ENCODE measurements at regions not wholly inside any gene's neighbourhood (a gene's known extent, or its start where the extent isn't known, plus 50 kb on each side); places are given as distances from the start of the nearest gene placed in this dataset.

GRCh38 chr4:123479944-123480343, 83.3 kb downstream of the SPRY1 start:
- TF ChIP-seq CTCF (conservative IDR thresholded peaks at IDR 0.05; ENCODE audit: low read depth, low read length), result no peak
- H3K4me3 ChIP-seq (ENCODE audit: low read depth, low read length), result no peak overlapping the region
- no peak for DNase-seq (ENCODE audit: low read depth)

GRCh38 chr4:123480706-123481418, 84.3 kb downstream of the SPRY1 start:
- no peak for DNase-seq (ENCODE audit: low read depth)
- H3K4me3 ChIP-seq (ENCODE audit: low read depth, low read length), result no peak overlapping the region
- no peak for TF ChIP-seq CTCF (conservative IDR thresholded peaks at IDR 0.05; ENCODE audit: low read depth, low read length)

- no peak overlapping the region for H3K4me3 ChIP-seq (ENCODE audit: low read depth, low read length)
- DNase-seq (ENCODE audit: low read depth), result no peak
- no peak for TF ChIP-seq CTCF (conservative IDR thresholded peaks at IDR 0.05; ENCODE audit: low read depth, low read length)
Observed at GRCh38 chr4:123481717-123482116, 85.1 kb downstream of the SPRY1 start.

GRCh38 chr4:123484291-123484926, 87.8 kb downstream of the SPRY1 start:
- H3K4me3 ChIP-seq (ENCODE audit: low read depth, low read length), result no peak overlapping the region
- no peak for TF ChIP-seq CTCF (conservative IDR thresholded peaks at IDR 0.05; ENCODE audit: low read depth, low read length)
- no peak for DNase-seq (ENCODE audit: low read depth)

GRCh38 chr4:123485601-123486000, 89.0 kb downstream of the SPRY1 start:
- no peak overlapping the region for H3K4me3 ChIP-seq (ENCODE audit: low read depth, low read length)
- no peak for DNase-seq (ENCODE audit: low read depth)
- TF ChIP-seq CTCF (conservative IDR thresholded peaks at IDR 0.05; ENCODE audit: low read depth, low read length), result no peak

- TF ChIP-seq CTCF (conservative IDR thresholded peaks at IDR 0.05; ENCODE audit: low read depth, low read length), result no peak
- no peak for DNase-seq (ENCODE audit: low read depth)
Observed at GRCh38 chr4:123488916-123489315, 92.3 kb downstream of the SPRY1 start.

GRCh38 chr4:123495530-123495929, 98.9 kb downstream of the SPRY1 start:
- no peak for DNase-seq (ENCODE audit: low read depth)

More at GRCh38 chr4:123488916-123489315, 92.3 kb downstream of the SPRY1 start:
- H3K4me3 ChIP-seq (ENCODE audit: low read depth, low read length), result no peak overlapping the region

More at GRCh38 chr4:123495530-123495929, 98.9 kb downstream of the SPRY1 start:
- H3K4me3 ChIP-seq (ENCODE audit: low read depth, low read length), result no peak overlapping the region
- no peak for TF ChIP-seq CTCF (conservative IDR thresholded peaks at IDR 0.05; ENCODE audit: low read depth, low read length)

Measured in epithelial cell of proximal tubule (primary cell).